HEK293 (cell line): ENCODE measurements at regions not wholly inside any gene's neighbourhood (a gene's known extent, or its start where the extent isn't known, plus 50 kb on each side); places are given as distances from the start of the nearest gene placed in this dataset.

Experiments used
- CTCF ChIP-seq: fragments of 450-650 bp; formaldehyde crosslinking; IDR thresholded peaks from 2 replicates; pipeline ENCODE4 v1.5.1; 2016; ENCODE audit warnings: missing biosample characterization, missing genetic modification characterization
- KLF9 ChIP-seq: fragments of 450-650 bp; formaldehyde crosslinking; IDR thresholded peaks from 2 replicates; pipeline ENCODE4 v1.5.1; 2016; ENCODE audit warnings: missing biosample characterization, missing genetic modification characterization, low read depth
- PRDM4 ChIP-seq: fragments of 450-650 bp; formaldehyde crosslinking; IDR thresholded peaks from 2 replicates; pipeline ENCODE4 v1.5.1; 2017; ENCODE audit warnings: missing biosample characterization, missing genetic modification characterization

- TF ChIP-seq CTCF (tag by site-specific recombination) (no peak), PRDM4 (tag by site-specific recombination) (no peak), KLF9 (tag by site-specific recombination) (no peak)
Measured at GRCh38 chr4:45323453-45324058, 597.2 kb upstream of the GNPDA2 start.
